Esophagus squamous epithelium (tissue), 4 donors: ENCODE measurements at regions not wholly inside any gene's neighbourhood (a gene's known extent, or its start where the extent isn't known, plus 50 kb on each side); places are given as distances from the start of the nearest gene placed in this dataset.

ENCODE experiments used
- CTCF ChIP-seq, 6 experiments: fragments of 450-650 bp in 4 of 6; fragments of 200-600 bp in 2 of 6; sonication (generic) in 2 of 6; IDR thresholded peaks; one replicate each; pipeline ENCODE4 v1.5.1; 2016 to 2019; ENCODE audit warnings: antibody characterized with exemption in 6 of 6, mild to moderate bottlenecking in 4 of 6, moderate library complexity in 4 of 6
- POLR2A ChIP-seq, 4 donors: fragments of 450-650 bp; IDR thresholded peaks; one replicate each; pipeline ENCODE4 v1.6.1; 2017; ENCODE audit warnings: antibody characterized with exemption in 4 of 4, mild to moderate bottlenecking in 4 of 4, moderate library complexity in 3 of 4

GRCh38 chr2:5007596-5007995 is 684.6 kb upstream of the SOX11 start:
- TF ChIP-seq CTCF (IDR thresholded peaks at IDR 0.05) = no peak
- TF ChIP-seq POLR2A (IDR thresholded peaks at IDR 0.05) = no peak
